ENCODE measurements at regions not wholly inside any gene's neighbourhood (a gene's known extent, or its start where the extent isn't known, plus 50 kb on each side); places are given as distances from the start of the nearest gene placed in this dataset.

DNA sequence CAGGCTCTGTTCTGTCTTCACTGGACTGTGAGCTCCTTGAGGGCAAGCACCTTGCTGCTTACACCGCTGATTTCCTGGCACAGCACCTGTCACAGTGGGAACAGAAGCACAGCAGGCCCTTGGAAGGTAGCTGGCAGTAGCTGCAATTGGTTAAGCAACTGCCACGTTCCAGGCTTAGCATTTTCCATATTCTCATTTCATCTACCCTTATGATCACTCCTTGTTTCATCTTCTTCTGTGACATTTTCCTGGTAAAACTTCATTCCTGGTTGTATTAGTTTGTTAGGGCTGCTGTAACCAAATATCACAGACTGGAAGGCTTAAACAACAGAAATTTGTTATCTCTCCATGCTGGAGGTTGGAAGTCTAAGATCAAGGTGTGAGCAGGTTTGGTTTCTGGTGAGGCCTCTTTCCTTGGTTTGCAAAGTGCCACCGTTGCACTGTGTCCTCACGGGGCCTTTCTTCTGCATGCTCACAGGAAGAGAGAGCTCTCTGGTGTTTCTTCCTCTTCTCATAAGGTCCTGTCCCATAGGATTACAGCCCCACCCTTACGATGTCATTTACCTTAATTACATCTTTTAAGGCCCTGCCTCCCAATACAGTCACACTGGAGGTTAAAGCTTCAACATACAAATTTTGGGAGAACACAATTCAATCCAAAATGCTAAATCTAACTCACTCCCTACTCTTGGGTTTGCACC, 121.7 kb upstream of the CPSF6 start:
- Histone ChIP-seq H3K27me3 (no peaks in the 10 kb centered on the region), H3K9me3 (no peaks in the 10 kb centered on the region), H3K4me1 (peaks cover 0 to 7% (median 0%) of the 10 kb centered on the region in 4 donors), H3K36me3 (no peaks in the 10 kb centered on the region), H3K4me3 (no peak overlapping the region), H3K27ac (no peak overlapping the region)
- ATAC-seq (no peak), DNase-seq (no peak)
- no peak for TF ChIP-seq CTCF (IDR thresholded peaks at IDR 0.05)
- no peak for TF ChIP-seq POLR2A (IDR thresholded peaks at IDR 0.05)
- intact Hi-C loops (cut with DNase I), result no loop called here
- WGBS (ENCODE audit: insufficient coverage, low coverage, low lambda C conversion rate, missing lambda C conversion rate), result 64% methylated on average over 5 of the region's 5 CpGs

DNA sequence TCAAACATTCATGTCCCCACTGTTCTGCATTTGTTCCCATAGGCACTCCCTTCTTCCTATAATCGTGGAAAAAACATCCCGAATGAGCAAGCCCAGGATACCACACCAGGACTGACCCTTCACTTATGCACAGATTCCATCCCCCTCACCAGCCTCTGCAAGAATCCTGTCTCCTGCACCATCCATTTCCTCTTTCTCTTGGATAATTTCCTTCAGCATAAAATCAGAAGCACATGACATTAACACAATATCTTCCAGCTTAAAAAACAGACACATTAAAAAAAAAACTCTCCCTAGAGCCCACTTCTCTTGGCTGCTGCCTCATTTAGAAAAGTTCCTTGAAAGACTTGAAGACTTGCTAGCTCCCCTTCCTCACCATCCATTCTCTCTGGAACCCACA, 120.9 kb upstream of the CPSF6 start:
- TF ChIP-seq CTCF (IDR thresholded peaks at IDR 0.05) (no peak), POLR2A (IDR thresholded peaks at IDR 0.05) (no peak)
- DNase-seq (no peak), ATAC-seq (peak in 1 of 4 donors; percentile 23)
- 47% methylated on average over 2 of the region's 2 CpGs for WGBS (ENCODE audit: insufficient coverage, low coverage, low lambda C conversion rate, missing lambda C conversion rate)
- no peaks in the 10 kb centered on the region for H3K9me3 ChIP-seq
- no peak overlapping the region for H3K27ac ChIP-seq
- H3K36me3 ChIP-seq, result no peaks in the 10 kb centered on the region
- H3K4me1 ChIP-seq, result no peaks in the 10 kb centered on the region
- intact Hi-C loops (cut with DNase I), result no loop called here
- no peak overlapping the region for H3K4me3 ChIP-seq
- H3K27me3 ChIP-seq, result no peaks in the 10 kb centered on the region

DNA sequence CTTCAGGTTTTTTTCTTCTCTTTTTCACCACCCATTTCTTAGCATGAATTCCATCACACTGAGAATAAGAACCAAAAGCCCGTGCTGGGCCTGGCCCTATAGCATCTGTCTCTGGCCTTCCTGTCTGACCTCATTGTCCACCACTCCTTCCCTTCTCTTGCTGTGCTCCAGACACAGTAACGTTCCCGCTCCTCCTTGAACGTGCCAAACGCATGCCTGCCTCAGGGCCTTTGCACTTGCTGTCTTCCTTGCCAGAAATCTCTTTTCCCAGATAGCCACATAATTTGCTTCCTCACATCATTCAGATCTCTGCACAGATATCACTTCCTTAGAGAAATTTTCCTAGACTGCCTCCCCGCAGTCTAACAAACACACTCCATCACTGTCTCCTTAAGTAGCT, 119.6 kb upstream of the CPSF6 start:
- Histone ChIP-seq H3K9me3 (no peaks in the 10 kb centered on the region), H3K27me3 (no peaks in the 10 kb centered on the region), H3K4me3 (no peak overlapping the region), H3K36me3 (no peaks in the 10 kb centered on the region), H3K4me1 (peaks cover 0 to 7% (median 0%) of the 10 kb centered on the region in 4 donors), H3K27ac (no peak overlapping the region)
- ATAC-seq (no peak), DNase-seq (no peak)
- TF ChIP-seq POLR2A (IDR thresholded peaks at IDR 0.05) (no peak), CTCF (IDR thresholded peaks at IDR 0.05) (no peak)
- intact Hi-C loops (cut with DNase I), result no loop called here
- WGBS (ENCODE audit: insufficient coverage, low coverage, low lambda C conversion rate, missing lambda C conversion rate), result 82% methylated on average over 6 of the region's 6 CpGs

DNA sequence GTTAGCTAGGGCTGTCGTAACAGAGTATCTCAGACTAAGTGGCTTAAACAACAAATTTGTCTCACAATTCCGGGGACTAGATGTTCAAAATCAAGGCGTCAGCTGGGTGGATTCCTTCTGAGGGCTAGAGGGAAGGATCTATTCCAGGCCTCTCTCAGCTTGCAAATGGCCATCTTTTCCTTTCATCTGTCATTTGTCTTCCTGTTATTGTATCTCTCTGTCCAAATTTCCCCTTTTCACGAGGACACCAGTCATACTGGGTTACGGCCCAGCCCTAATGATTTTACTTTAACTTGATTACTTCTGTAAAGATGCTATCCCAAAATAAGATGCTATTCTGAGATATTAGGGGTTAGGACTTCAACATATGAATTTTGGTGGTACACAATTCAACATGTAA, 119.0 kb upstream of the CPSF6 start:
- intact Hi-C loops (cut with DNase I), result no loop called here
- TF ChIP-seq POLR2A (IDR thresholded peaks at IDR 0.05), result no peak
- no peak for TF ChIP-seq CTCF (IDR thresholded peaks at IDR 0.05)
- H3K27ac ChIP-seq, result no peak overlapping the region
- no peaks in the 10 kb centered on the region for H3K36me3 ChIP-seq
- H3K9me3 ChIP-seq, result no peaks in the 10 kb centered on the region
- no peak overlapping the region for H3K4me3 ChIP-seq
- H3K4me1 ChIP-seq, result peaks cover 0 to 8% (median 0%) of the 10 kb centered on the region in 4 donors
- H3K27me3 ChIP-seq, result no peaks in the 10 kb centered on the region
- peak in 1 of 4 donors; percentile 14 for ATAC-seq
- WGBS (ENCODE audit: insufficient coverage, low coverage, low lambda C conversion rate, missing lambda C conversion rate), result 49% methylated on average over 5 of the region's 5 CpGs
- DNase-seq, result no peak
